AG04450 (cell line): ENCODE measurements at regions not wholly inside any gene's neighbourhood (a gene's known extent, or its start where the extent isn't known, plus 50 kb on each side); places are given as distances from the start of the nearest gene placed in this dataset.

Experiments used
- CTCF ChIA-PET: fragments of 300-600, 350-600 bp; formaldehyde crosslinking; extraction: SDS; loops from one replicate; lab custom pipeline; 2022; ENCODE audit warnings: antibody characterized with exemption, inconsistent platforms; lab: Charles Lee
- POLR2A ChIA-PET: fragments of 350-600 bp; formaldehyde crosslinking; extraction: SDS; loops from one replicate; lab custom pipeline; 2021; ENCODE audit warnings: antibody characterized with exemption, inconsistent platforms; lab: Yijun Ruan, JAX
- DNase-seq: peaks from one replicate; pipeline ENCODE4 v3.0.0-alpha.2; 2011; ENCODE audit warnings: low read depth, low spot score
- H3K27ac ChIP-seq: one replicate; pipeline ENCODE4 v1.5.1; 2012; ENCODE audit warnings: low read depth, low read length, control low read depth
- H3K27me3 ChIP-seq: one replicate; pipeline ENCODE4 v1.6.0; 2012; ENCODE audit warnings: low read length; ENCODE audit not compliant: control insufficient read depth, insufficient read depth
- H3K4me3 ChIP-seq: 2 replicates; pipeline ENCODE4 v1.5.1; 2011; ENCODE audit warnings: mild to moderate bottlenecking, low read depth, low read length, control low read depth
- H3K9me3 ChIP-seq: 2 replicates; pipeline ENCODE4 v1.5.1; 2012; ENCODE audit warnings: low read length; ENCODE audit not compliant: control insufficient read depth, insufficient read depth
- TF ChIP-seq, protein P1 (sequence below): IDR thresholded peaks from 2 replicates; pipeline ENCODE4 v1.5.1; 2011; ENCODE audit warnings: low read depth, low read length, control low read depth, inconsistent platforms

GRCh38 chr15:94547711-94548110, 316.4 kb downstream of the MCTP2 start:
- Histone ChIP-seq H3K4me3 (no peak overlapping the region), H3K9me3 (no peaks in the 10 kb centered on the region), H3K27me3 (no peaks in the 10 kb centered on the region), H3K27ac (no peak overlapping the region)
- POLR2A ChIA-PET: no interaction called here
- CTCF ChIA-PET: no interaction called here
- no peak for DNase-seq
- TF ChIP-seq, protein P1, sequence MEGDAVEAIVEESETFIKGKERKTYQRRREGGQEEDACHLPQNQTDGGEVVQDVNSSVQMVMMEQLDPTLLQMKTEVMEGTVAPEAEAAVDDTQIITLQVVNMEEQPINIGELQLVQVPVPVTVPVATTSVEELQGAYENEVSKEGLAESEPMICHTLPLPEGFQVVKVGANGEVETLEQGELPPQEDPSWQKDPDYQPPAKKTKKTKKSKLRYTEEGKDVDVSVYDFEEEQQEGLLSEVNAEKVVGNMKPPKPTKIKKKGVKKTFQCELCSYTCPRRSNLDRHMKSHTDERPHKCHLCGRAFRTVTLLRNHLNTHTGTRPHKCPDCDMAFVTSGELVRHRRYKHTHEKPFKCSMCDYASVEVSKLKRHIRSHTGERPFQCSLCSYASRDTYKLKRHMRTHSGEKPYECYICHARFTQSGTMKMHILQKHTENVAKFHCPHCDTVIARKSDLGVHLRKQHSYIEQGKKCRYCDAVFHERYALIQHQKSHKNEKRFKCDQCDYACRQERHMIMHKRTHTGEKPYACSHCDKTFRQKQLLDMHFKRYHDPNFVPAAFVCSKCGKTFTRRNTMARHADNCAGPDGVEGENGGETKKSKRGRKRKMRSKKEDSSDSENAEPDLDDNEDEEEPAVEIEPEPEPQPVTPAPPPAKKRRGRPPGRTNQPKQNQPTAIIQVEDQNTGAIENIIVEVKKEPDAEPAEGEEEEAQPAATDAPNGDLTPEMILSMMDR: no peak

- no peaks in the 10 kb centered on the region; the same call in 1 of the 2 replicates for H3K9me3 ChIP-seq
- ChIA-PET CTCF (no interaction called here), POLR2A (no interaction called here)
- H3K27ac ChIP-seq: no peak overlapping the region
- H3K27me3 ChIP-seq: no peaks in the 10 kb centered on the region
- no peak for DNase-seq
- H3K4me3 ChIP-seq: no peak overlapping the region
- TF ChIP-seq, protein P1: no peak
Measured at GRCh38 chr15:94555841-94556519, 324.6 kb downstream of the MCTP2 start.

GRCh38 chr15:94561036-94561689, 329.8 kb downstream of the MCTP2 start:
- H3K27ac ChIP-seq: no peak overlapping the region
- no peak for DNase-seq
- no peaks in the 10 kb centered on the region for H3K9me3 ChIP-seq
- ChIA-PET CTCF (no interaction called here), POLR2A (no interaction called here)
- no peaks in the 10 kb centered on the region for H3K27me3 ChIP-seq
- H3K4me3 ChIP-seq: no peak overlapping the region
- TF ChIP-seq, protein P1: no peak

GRCh38 chr15:94563456-94563855, 332.1 kb downstream of the MCTP2 start:
- Histone ChIP-seq H3K27me3 (no peaks in the 10 kb centered on the region), H3K9me3 (no peaks in the 10 kb centered on the region), H3K27ac (no peak overlapping the region), H3K4me3 (no peak overlapping the region)
- TF ChIP-seq, protein P1: no peak
- ChIA-PET CTCF (no interaction called here), POLR2A (no interaction called here)
- DNase-seq: no peak

DNA sequence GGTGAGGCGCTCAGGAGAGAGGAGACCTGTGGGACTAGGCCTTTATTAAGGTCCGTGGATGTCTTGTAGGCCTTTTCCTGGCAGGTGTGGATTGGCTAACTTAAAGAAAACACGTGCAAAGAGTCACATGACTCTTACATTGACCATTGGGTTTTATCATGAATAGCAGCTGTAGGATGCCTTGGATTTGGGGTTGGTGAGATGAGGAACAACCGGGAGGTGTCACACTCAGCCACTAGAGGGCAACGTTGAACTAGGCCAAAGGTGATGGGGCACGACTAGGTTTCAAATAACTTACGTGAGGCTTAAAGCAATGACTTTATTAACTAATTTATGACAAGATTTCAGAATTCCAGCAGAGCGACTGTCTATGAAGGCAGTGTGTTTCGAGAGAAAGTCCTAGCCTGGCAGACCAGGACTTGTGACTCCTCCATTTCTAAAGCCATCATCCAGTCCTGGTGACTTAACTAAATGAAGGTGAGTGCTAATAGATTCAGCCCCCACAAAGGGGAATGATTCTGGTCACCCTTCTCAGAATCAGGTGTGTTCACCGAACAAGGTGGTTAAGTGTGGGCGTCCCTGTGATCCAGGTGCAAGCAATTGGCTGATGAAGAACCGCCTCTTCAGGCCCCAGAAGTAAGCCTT, 345.6 kb downstream of the MCTP2 start:
- TF ChIP-seq, protein P1: peak; percentile 55
- Histone ChIP-seq H3K4me3 (no peak overlapping the region), H3K27ac (no peak overlapping the region), H3K9me3 (no peaks in the 10 kb centered on the region), H3K27me3 (no peaks in the 10 kb centered on the region)
- no peak for DNase-seq
- CTCF ChIA-PET: interaction anchor here (0.8 kb wide), 1 partner anchor 34 kb away, joined by 3 read pairs; no protein-coding TSS in a partner anchor
- POLR2A ChIA-PET: no interaction called here
